ENCODE measurements at regions not wholly inside any gene's neighbourhood (a gene's known extent, or its start where the extent isn't known, plus 50 kb on each side); places are given as distances from the start of the nearest gene placed in this dataset.

- TF ChIP-seq CTCF (IDR thresholded peaks at IDR 0.05): no peak
- no peaks in the 10 kb centered on the region for H3K27me3 Mint-ChIP-seq (ENCODE audit: unreplicated experiment)
- H3K4me3 Mint-ChIP-seq (ENCODE audit: unreplicated experiment): no peak overlapping the region
- H3K9me3 Mint-ChIP-seq (ENCODE audit: unreplicated experiment): no peaks in the 10 kb centered on the region
- no peak for DNase-seq (ENCODE audit: extremely low spot score, unreplicated experiment)
- no peaks in the 10 kb centered on the region for H3K4me1 Mint-ChIP-seq (ENCODE audit: unreplicated experiment)
- H3K36me3 Mint-ChIP-seq (ENCODE audit: unreplicated experiment): no peaks in the 10 kb centered on the region
- no peak overlapping the region for H3K27ac Mint-ChIP-seq (ENCODE audit: unreplicated experiment)
Measured at GRCh38 chr6:170152989-170153388, 137.9 kb downstream of the DLL1 start.

- H3K27ac Mint-ChIP-seq (ENCODE audit: unreplicated experiment): no peak overlapping the region
Measured at GRCh38 chr6:170152124-170152926, 138.6 kb downstream of the DLL1 start.

GRCh38 chr6:170151804-170152123 lies 139.1 kb downstream of the DLL1 start:
- Mint-ChIP-seq H3K27ac (ENCODE audit: unreplicated experiment) (no peak overlapping the region), H3K4me1 (ENCODE audit: unreplicated experiment) (no peaks in the 10 kb centered on the region), H3K27me3 (ENCODE audit: unreplicated experiment) (no peaks in the 10 kb centered on the region), H3K36me3 (ENCODE audit: unreplicated experiment) (no peaks in the 10 kb centered on the region), H3K4me3 (ENCODE audit: unreplicated experiment) (no peak overlapping the region), H3K9me3 (ENCODE audit: unreplicated experiment) (no peaks in the 10 kb centered on the region)
- no peak for DNase-seq (ENCODE audit: extremely low spot score, unreplicated experiment)
- TF ChIP-seq CTCF (IDR thresholded peaks at IDR 0.05): no peak

More at GRCh38 chr6:170152124-170152926, 138.6 kb downstream of the DLL1 start:
- Mint-ChIP-seq H3K4me3 (ENCODE audit: unreplicated experiment) (no peak overlapping the region), H3K36me3 (ENCODE audit: unreplicated experiment) (no peaks in the 10 kb centered on the region), H3K27me3 (ENCODE audit: unreplicated experiment) (no peaks in the 10 kb centered on the region), H3K4me1 (ENCODE audit: unreplicated experiment) (no peaks in the 10 kb centered on the region), H3K9me3 (ENCODE audit: unreplicated experiment) (no peaks in the 10 kb centered on the region)
- no peak for TF ChIP-seq CTCF (IDR thresholded peaks at IDR 0.05)
- no peak for DNase-seq (ENCODE audit: extremely low spot score, unreplicated experiment)

GRCh38 chr6:170151321-170151771 lies 139.5 kb downstream of the DLL1 start:
- no peak for DNase-seq (ENCODE audit: extremely low spot score, unreplicated experiment)
- Mint-ChIP-seq H3K36me3 (ENCODE audit: unreplicated experiment) (no peaks in the 10 kb centered on the region), H3K27me3 (ENCODE audit: unreplicated experiment) (no peaks in the 10 kb centered on the region), H3K9me3 (ENCODE audit: unreplicated experiment) (no peaks in the 10 kb centered on the region), H3K27ac (ENCODE audit: unreplicated experiment) (no peak overlapping the region), H3K4me3 (ENCODE audit: unreplicated experiment) (no peak overlapping the region), H3K4me1 (ENCODE audit: unreplicated experiment) (no peaks in the 10 kb centered on the region)
- TF ChIP-seq CTCF (IDR thresholded peaks at IDR 0.05): no peak

GRCh38 chr6:170150590-170150945 lies 140.3 kb downstream of the DLL1 start:
- TF ChIP-seq CTCF (IDR thresholded peaks at IDR 0.05): no peak
- Mint-ChIP-seq H3K27ac (ENCODE audit: unreplicated experiment) (no peak overlapping the region), H3K4me3 (ENCODE audit: unreplicated experiment) (no peak overlapping the region), H3K9me3 (ENCODE audit: unreplicated experiment) (peaks cover under 1% of the 10 kb centered on the region), H3K36me3 (ENCODE audit: unreplicated experiment) (no peaks in the 10 kb centered on the region), H3K4me1 (ENCODE audit: unreplicated experiment) (no peaks in the 10 kb centered on the region), H3K27me3 (ENCODE audit: unreplicated experiment) (no peaks in the 10 kb centered on the region)
- DNase-seq (ENCODE audit: extremely low spot score, unreplicated experiment): no peak

All from osteocyte (in vitro differentiated cells).